ENCODE measurements at regions not wholly inside any gene's neighbourhood (a gene's known extent, or its start where the extent isn't known, plus 50 kb on each side); places are given as distances from the start of the nearest gene placed in this dataset.

DNA sequence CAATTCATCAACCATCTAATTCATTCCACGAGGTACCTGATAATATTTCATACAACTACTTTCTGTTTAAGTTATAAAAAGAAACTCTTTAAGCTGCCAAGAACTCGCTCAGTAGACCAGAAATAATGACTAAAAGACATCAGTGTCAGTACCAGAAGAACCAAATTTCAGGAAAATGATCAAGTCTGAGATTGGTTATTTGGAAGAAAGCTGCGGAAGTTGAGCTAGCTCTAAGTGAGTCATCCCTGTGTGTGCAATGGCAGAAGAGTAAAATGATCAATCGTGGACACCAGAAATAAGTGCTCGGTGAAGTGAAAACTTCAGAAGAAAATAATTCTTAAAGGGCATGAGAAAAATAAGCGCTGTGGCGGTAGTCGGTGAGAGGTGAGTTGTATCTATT is 933.2 kb upstream of the CHORDC1 start:
- no peak for TF ChIP-seq CTCF (IDR thresholded peaks at IDR 0.05; ENCODE audit: insufficient read depth, low read depth, low read length, missing control alignments)
- H3K4me3 ChIP-seq (ENCODE audit: low read length), result no peak overlapping the region
- DNase-seq (ENCODE audit: low read depth), result no peak

DNA sequence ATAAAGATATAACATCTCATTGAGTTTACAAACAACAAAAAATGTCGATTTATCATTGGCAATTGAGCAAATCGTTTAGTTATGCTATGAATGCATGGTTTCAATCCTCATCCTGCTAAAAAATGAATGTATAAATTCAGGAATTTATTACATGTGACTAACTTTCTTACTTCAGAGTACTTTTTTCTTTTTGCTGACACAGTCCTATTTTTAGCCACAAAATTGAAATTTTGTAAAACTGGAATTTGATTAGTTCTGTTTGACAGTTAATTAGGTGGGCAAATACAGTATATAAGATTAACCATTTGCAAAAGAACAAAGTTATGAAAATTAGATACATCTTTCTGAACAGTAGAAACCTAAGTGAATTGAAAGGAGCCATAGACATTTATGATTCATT is 925.0 kb upstream of the CHORDC1 start:
- DNase-seq (ENCODE audit: low read depth), result no peak
- no peak for TF ChIP-seq CTCF (IDR thresholded peaks at IDR 0.05; ENCODE audit: insufficient read depth, low read depth, low read length, missing control alignments)
- no peak overlapping the region for H3K4me3 ChIP-seq (ENCODE audit: low read length)

DNA sequence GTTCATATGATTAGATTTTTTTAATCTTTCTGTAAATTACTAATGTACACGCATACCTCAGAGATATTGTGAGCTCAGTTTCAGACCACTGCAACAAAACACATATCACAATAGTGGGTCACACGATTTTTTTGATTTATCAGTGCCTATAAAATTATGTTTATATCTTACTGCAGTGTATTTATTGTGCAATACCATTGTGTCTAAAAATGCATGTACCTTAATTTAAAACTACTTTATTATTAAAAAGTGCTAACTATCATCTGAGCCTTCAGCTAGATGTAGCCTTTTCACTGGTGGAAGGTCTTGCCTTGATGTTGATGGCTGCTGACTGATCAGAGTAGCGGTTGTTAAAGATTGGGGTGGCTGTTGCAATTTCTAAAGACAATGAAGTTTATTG is 918.8 kb upstream of the CHORDC1 start:
- DNase-seq (ENCODE audit: low read depth), result no peak
- TF ChIP-seq CTCF (IDR thresholded peaks at IDR 0.05; ENCODE audit: insufficient read depth, low read depth, low read length, missing control alignments), result no peak
- no peak overlapping the region for H3K4me3 ChIP-seq (ENCODE audit: low read length)

DNA sequence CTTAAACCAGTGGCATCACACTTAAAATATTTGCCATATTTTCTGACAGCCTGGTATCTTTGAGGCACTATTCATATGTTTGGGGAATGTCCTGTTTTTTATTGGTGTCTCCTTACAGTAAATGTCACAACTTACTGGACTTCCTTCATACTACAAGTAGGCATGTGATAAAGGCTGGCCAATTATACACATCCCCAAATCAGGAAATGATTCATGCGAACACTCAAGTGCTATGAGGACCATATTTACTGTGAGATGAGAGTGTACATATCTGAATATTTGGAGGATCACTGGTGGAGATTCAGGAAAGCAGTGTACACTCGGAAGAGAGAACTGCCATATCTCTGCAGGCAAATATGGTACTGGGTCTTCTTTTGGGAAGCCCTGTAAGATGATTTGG is 913.8 kb upstream of the CHORDC1 start:
- DNase-seq (ENCODE audit: low read depth), result peak; percentile 2
- H3K4me3 ChIP-seq (ENCODE audit: low read length), result no peak overlapping the region
- TF ChIP-seq CTCF (IDR thresholded peaks at IDR 0.05; ENCODE audit: insufficient read depth, low read depth, low read length, missing control alignments), result no peak

DNA sequence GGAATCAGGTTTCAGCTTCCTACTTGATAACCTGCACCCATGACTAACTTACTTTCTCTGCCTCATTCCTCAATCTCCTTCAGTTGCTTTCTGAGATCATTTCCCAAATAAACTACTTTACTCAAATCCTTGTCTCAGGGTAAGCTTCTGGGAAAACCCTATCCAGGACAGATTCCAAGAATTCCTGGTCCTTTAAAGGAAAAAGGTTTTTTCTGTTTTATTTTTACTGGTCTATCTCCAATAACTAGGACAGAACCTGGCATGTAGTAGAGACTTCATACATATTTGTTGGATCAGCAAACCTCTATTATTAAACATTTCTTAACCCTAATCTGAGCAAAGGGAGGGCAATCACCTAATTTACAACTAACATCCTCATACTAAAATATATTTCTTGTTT is 910.5 kb upstream of the CHORDC1 start:
- H3K4me3 ChIP-seq (ENCODE audit: low read length), result no peak overlapping the region
- no peak for DNase-seq (ENCODE audit: low read depth)
- no peak for TF ChIP-seq CTCF (IDR thresholded peaks at IDR 0.05; ENCODE audit: insufficient read depth, low read depth, low read length, missing control alignments)

DNA sequence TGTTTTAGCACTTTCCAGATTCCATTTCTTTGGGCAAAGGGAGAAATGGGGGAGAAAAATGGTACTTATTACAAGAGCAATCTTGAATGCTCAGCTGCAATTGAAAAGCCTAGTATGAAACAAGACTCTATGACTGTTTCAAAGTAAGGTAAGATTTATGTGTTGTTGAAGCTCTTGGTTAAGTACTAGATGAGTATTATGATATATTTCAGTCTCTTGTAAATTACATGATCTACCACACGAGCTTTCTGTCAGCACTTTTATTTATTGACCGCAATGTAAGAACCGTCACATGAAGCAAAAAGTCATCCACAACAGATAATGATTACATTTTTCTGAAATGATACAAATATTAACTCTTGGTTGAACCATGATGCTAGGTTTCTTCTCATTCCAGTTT is 906.7 kb upstream of the CHORDC1 start:
- no peak overlapping the region for H3K4me3 ChIP-seq (ENCODE audit: low read length)
- DNase-seq (ENCODE audit: low read depth), result no peak
- TF ChIP-seq CTCF (IDR thresholded peaks at IDR 0.05; ENCODE audit: insufficient read depth, low read depth, low read length, missing control alignments), result no peak

GRCh38 chr11:91124363-91124762 is 901.5 kb upstream of the CHORDC1 start:
- DNase-seq (ENCODE audit: low read depth), result no peak
- no peak overlapping the region for H3K4me3 ChIP-seq (ENCODE audit: low read length)
- no peak for TF ChIP-seq CTCF (IDR thresholded peaks at IDR 0.05; ENCODE audit: insufficient read depth, low read depth, low read length, missing control alignments)

Data from epithelial cell of esophagus (primary cell).